ENCODE measurements at regions not wholly inside any gene's neighbourhood (a gene's known extent, or its start where the extent isn't known, plus 50 kb on each side); places are given as distances from the start of the nearest gene placed in this dataset.
"Not testable (repeated sequence)": the region's sequence is repeated elsewhere in the genome, so short reads cannot be mapped to it uniquely, and the experiment has no call there.

DNA sequence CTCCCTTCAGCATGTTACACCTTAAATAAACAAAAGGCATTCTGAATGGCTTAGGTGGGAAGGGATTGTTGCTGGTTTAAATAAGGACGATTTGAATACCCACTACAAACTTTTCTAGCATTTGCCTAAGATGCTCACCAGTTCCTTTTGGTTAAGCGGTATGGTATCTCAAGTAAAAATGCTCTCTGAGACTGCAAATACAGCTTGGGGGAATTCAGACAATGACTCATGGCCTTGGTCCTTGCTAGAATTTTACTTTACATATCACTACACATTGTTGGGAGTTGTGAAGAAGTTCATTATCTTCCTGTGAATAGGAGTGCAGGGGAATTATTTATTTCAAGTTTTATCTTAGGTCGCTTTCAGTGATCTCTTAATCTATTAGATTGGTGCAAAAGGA lies 670.7 kb downstream of the UTRN start:
- H3K14ac ChIP-seq (ENCODE audit: insufficient read depth, low read length) = no peak overlapping the region
- no peak overlapping the region for H4K8ac ChIP-seq (replicated peaks; ENCODE audit: insufficient read length, low read depth, low read length)
- H2BK5ac ChIP-seq (ENCODE audit: insufficient read length, low read length) = no peak overlapping the region
- H3K27me3 ChIP-seq (ENCODE audit: insufficient read depth, low read length) = no peaks in the 10 kb centered on the region
- WGBS (ENCODE audit: extremely low coverage, insufficient read length, low lambda C conversion rate) = no CpG with 5 or more reads among the region's 3 CpGs
- H2AFZ ChIP-seq (ENCODE audit: low read length) = no peak overlapping the region
- Mint-ChIP-seq H3K27me3 (ENCODE audit: low read depth) (no peaks in the 10 kb centered on the region), H3K27ac (no peak overlapping the region), H3K4me1 (peaks cover 41% of the 10 kb centered on the region in 2 experiments), H3K36me3 (ENCODE audit: insufficient read depth in 1 of 3, low read depth in 3 of 3) (peaks cover 0 to 15% (median 5%) of the 10 kb centered on the region in 3 experiments; a peak in 6 of 7 replicates), H3K9me3 (peaks cover 0 to under 1% of the 10 kb centered on the region in 2 experiments; a peak in 1 of 5 replicates), H3K4me3 (no peak overlapping the region)
- no peak overlapping the region for H2AK5ac ChIP-seq (ENCODE audit: insufficient read length, low read length)
- H3T11ph ChIP-seq (ENCODE audit: low read length) = no peak overlapping the region
- H3K56ac ChIP-seq (ENCODE audit: insufficient read length, low read depth, low read length) = no peak overlapping the region
- no peaks in the 10 kb centered on the region for H4K20me1 ChIP-seq (ENCODE audit: control insufficient read depth, insufficient read depth, insufficient read length)
- no peak overlapping the region for H3K18ac ChIP-seq (ENCODE audit: insufficient read length, low read depth, low read length)
- H4K91ac ChIP-seq (ENCODE audit: insufficient read length, low read depth, low read length) = no peak overlapping the region
- no peak overlapping the region for H3K4me2 ChIP-seq (ENCODE audit: insufficient read depth, insufficient read length, low read length)
- H3K79me1 ChIP-seq (ENCODE audit: insufficient read depth, low read depth, low read length, poor library complexity, severe bottlenecking) = no peaks in the 10 kb centered on the region
- H2BK12ac ChIP-seq (ENCODE audit: insufficient read length, low read depth, low read length) = no peak overlapping the region
- H4K5ac ChIP-seq (ENCODE audit: insufficient read length, low read depth, low read length) = no peak overlapping the region
- DNase-seq = no peak
- H3K79me2 ChIP-seq (ENCODE audit: insufficient read depth, low read length) = no peaks in the 10 kb centered on the region
- peaks cover 4% of the 10 kb centered on the region; the same call in 1 of the 2 replicates for H3K4me1 ChIP-seq (ENCODE audit: insufficient read depth, low read length)
- no peak overlapping the region for H2BK15ac ChIP-seq (ENCODE audit: low read depth, low read length)
- H3K9me3 ChIP-seq (ENCODE audit: control insufficient read depth, low read depth, low read length) = no peaks in the 10 kb centered on the region
- no peak overlapping the region for H2BK120ac ChIP-seq (ENCODE audit: low read depth, low read length, poor library complexity, severe bottlenecking)
- H2BK20ac ChIP-seq (ENCODE audit: low read depth, low read length, poor library complexity, severe bottlenecking) = no peak overlapping the region
- H3K27ac ChIP-seq (ENCODE audit: insufficient read length, low read depth, low read length) = no peak overlapping the region
- H3K9ac ChIP-seq (ENCODE audit: extremely low read depth, insufficient read length, low read length) = no peak overlapping the region
- TF ChIP-seq, protein P1, sequence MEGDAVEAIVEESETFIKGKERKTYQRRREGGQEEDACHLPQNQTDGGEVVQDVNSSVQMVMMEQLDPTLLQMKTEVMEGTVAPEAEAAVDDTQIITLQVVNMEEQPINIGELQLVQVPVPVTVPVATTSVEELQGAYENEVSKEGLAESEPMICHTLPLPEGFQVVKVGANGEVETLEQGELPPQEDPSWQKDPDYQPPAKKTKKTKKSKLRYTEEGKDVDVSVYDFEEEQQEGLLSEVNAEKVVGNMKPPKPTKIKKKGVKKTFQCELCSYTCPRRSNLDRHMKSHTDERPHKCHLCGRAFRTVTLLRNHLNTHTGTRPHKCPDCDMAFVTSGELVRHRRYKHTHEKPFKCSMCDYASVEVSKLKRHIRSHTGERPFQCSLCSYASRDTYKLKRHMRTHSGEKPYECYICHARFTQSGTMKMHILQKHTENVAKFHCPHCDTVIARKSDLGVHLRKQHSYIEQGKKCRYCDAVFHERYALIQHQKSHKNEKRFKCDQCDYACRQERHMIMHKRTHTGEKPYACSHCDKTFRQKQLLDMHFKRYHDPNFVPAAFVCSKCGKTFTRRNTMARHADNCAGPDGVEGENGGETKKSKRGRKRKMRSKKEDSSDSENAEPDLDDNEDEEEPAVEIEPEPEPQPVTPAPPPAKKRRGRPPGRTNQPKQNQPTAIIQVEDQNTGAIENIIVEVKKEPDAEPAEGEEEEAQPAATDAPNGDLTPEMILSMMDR (conservative IDR thresholded peaks at IDR 0.05) = no peak
- no peak overlapping the region for H3K4ac ChIP-seq (ENCODE audit: low read depth, low read length)
- H3K23ac ChIP-seq (ENCODE audit: insufficient read length, low read depth, low read length) = no peak overlapping the region
- no peaks in the 10 kb centered on the region for H3K23me2 ChIP-seq (ENCODE audit: insufficient read length, low read depth, low read length, poor library complexity, severe bottlenecking)

DNA sequence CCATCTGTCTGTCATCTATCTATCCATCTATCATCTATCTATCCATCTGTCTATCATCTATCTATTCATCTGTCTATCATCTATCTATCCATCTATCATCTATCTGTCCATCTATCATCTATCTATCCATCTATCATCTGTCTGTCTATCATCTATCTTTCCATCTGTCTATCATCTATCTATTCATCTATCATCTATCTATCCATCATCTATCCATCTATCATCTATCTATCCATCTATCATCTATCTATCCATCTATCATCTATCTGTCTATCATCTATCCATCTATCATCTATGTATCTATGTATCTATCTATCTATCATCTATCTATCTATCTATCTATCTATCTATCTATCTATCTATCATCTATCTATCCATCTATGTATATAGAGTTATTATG lies 671.6 kb downstream of the UTRN start:
- not testable (repeated sequence) for H2AK5ac ChIP-seq (ENCODE audit: insufficient read length, low read length); H3K23me2 ChIP-seq (ENCODE audit: insufficient read length, low read depth, low read length, poor library complexity, severe bottlenecking); H3K27me3 Mint-ChIP-seq (ENCODE audit: low read depth); H4K91ac ChIP-seq (ENCODE audit: insufficient read length, low read depth, low read length); H3K4me1 ChIP-seq (ENCODE audit: insufficient read depth, low read length); H3K4ac ChIP-seq (ENCODE audit: low read depth, low read length); DNase-seq; H3K9me3 Mint-ChIP-seq; H2BK120ac ChIP-seq (ENCODE audit: low read depth, low read length, poor library complexity, severe bottlenecking); H3K27ac Mint-ChIP-seq; H3T11ph ChIP-seq (ENCODE audit: low read length); H3K4me3 Mint-ChIP-seq; H3K27ac ChIP-seq (ENCODE audit: insufficient read length, low read depth, low read length); H2BK5ac ChIP-seq (ENCODE audit: insufficient read length, low read length); H2BK20ac ChIP-seq (ENCODE audit: low read depth, low read length, poor library complexity, severe bottlenecking); H3K9ac ChIP-seq (ENCODE audit: extremely low read depth, insufficient read length, low read length); H2AFZ ChIP-seq (ENCODE audit: low read length); H3K9me3 ChIP-seq (ENCODE audit: control insufficient read depth, low read depth, low read length); H3K56ac ChIP-seq (ENCODE audit: insufficient read length, low read depth, low read length); H3K14ac ChIP-seq (ENCODE audit: insufficient read depth, low read length); H3K27me3 ChIP-seq (ENCODE audit: insufficient read depth, low read length); H2BK15ac ChIP-seq (ENCODE audit: low read depth, low read length); H3K79me1 ChIP-seq (ENCODE audit: insufficient read depth, low read depth, low read length, poor library complexity, severe bottlenecking); H3K79me2 ChIP-seq (ENCODE audit: insufficient read depth, low read length); H4K20me1 ChIP-seq (ENCODE audit: control insufficient read depth, insufficient read depth, insufficient read length); H3K23ac ChIP-seq (ENCODE audit: insufficient read length, low read depth, low read length); H4K8ac ChIP-seq (replicated peaks; ENCODE audit: insufficient read length, low read depth, low read length); H3K4me2 ChIP-seq (ENCODE audit: insufficient read depth, insufficient read length, low read length); H3K18ac ChIP-seq (ENCODE audit: insufficient read length, low read depth, low read length); H2BK12ac ChIP-seq (ENCODE audit: insufficient read length, low read depth, low read length); H4K5ac ChIP-seq (ENCODE audit: insufficient read length, low read depth, low read length)
- Mint-ChIP-seq H3K4me1 (peaks cover 32 to 33% of the 10 kb centered on the region in 2 experiments), H3K36me3 (ENCODE audit: insufficient read depth in 1 of 3, low read depth in 3 of 3) (peaks cover 0 to 13% (median 4%) of the 10 kb centered on the region in 3 experiments; a peak in 3 of 7 replicates)

Measured in H9 (cell line).